Fibroblast of gingiva (primary cell): ENCODE measurements at regions not wholly inside any gene's neighbourhood (a gene's known extent, or its start where the extent isn't known, plus 50 kb on each side); places are given as distances from the start of the nearest gene placed in this dataset.
"Not testable (repeated sequence)": the region's sequence is repeated elsewhere in the genome, so short reads cannot be mapped to it uniquely, and the experiment has no call there.

Experiments used
- DNase-seq: peaks from one replicate; pipeline ENCODE4 v3.0.0-alpha.2; 2011; ENCODE audit warnings: low read depth

DNA sequence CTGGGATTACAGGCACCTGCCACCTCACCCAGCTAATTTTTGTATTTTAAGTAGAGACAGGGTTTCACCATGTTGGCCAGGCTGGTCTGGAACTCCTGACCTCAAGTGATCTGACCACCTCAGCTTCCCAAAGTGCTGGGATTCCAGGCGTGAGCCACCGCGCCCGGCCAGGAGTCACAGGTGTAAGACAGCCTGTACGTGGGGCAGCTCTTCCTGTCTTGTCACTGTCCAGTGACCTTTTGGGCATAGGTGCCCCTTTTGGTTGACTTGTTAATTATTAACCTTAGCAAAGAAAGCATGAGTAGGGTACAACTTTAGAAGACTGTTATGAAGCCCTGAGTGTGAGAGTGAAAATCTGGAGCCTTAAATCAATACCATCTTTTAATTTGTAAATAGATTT, 703.7 kb upstream of the SOX11 start:
- DNase-seq = not testable (repeated sequence)

DNA sequence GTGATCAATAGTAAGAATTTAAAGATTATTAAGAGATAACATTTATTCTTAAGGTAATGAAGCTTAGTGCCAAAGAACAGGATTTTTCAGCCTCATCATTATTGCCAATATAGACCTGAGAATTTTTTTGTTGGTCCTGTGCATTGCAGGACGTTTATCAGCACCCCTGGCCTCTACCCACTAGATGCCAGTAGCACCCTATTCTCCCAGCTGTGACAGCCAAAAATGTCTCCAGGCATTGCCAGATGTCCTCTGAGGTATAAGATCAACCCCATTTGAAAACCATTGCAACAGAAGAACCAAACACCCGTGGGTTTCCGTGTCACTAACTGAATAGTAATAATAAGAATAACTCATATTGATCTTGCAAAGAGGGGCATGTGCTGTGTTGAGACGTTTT, 700.0 kb upstream of the SOX11 start:
- no peak for DNase-seq

DNA sequence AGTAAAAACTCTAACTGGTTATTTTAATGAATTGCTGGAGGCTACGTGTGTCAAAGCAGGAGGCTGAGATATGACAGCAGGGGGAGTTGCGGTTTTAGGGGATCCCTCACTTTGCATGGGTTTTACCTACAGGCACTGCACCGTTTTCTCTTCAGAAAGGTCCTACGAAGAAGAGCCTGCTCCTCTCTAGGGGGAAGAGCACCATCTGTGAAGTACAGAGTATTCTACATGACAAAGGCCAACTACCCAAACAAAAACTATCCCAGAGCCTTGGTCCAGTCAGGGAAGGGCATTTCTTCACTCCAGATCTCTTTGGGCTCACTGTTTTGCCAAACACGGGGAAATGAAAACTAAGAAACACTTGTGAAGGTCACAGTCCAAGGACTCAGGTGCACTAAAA, 696.7 kb upstream of the SOX11 start:
- no peak for DNase-seq

DNA sequence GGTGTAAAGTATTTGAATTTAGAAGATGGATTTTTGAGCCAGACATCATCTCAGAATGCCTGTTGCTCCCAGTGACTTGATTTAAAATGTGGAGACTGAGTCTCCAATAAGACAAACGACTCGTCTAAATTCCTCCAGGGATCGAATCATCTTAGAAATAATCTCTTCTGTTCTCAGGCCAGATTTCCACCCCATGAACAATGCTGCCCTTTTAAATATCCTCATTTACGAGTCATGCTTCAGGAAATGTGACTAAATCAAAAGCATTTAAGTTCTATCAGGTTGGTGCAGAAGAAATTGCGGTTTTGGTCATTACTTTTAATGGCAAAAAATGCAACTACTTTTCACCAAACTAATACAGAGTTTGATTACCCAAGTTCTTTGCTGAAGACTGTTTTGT, 684.6 kb upstream of the SOX11 start:
- DNase-seq = no peak

DNA sequence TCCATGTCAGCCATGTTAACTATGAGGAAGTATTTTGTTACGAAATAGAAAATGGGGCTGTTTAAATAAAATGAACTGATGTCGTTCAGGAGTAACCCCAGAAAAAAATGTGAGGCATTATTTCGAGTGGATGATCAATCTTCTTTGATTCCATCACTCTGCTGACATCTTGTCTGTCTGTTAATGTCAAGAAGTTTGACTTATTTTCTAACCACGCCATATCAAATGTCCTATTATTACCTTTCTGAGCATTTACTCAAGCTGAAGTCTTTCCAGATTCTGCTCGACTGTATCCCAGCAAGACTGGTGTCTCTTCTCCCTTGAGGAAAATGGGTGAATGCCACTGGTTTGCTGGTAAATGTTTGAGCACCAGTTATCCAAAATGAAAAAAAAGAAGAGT, 672.9 kb upstream of the SOX11 start:
- DNase-seq = no peak

DNA sequence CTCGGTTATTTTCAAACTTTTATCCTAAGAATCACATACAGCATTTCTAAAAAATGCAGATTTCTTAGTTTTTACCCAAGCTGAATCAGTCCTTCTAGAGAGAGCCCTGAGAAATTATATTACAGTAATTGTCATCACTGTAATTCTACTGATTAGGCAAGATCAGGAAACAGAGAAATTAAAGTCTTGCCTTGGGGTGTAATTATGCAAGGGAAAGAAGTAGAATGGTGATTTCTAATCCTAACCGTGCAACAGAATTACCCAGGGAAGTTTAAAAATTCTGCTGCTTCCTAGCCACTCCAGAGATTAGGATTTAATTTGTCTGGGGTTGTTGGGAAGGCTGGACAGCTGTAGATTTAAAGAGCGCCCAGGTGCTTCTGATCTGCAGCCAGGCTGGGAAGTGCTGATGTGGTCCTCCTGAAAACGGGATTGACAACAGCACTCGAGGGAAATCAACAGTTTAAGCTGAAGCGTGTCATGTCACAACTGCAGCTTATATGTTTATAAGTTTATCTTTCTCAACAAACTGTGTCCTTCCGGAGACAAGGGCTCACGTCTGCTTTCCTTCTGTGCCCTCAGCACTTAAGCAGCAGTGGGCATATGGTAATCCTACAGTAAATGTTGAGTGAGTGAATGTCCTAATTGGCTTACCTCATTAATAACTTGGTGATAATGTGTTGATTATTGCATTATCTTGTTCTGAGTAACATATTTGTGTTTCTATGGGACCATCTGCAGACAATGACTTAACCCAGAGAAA, 671.9 kb upstream of the SOX11 start:
- DNase-seq = no peak

DNA sequence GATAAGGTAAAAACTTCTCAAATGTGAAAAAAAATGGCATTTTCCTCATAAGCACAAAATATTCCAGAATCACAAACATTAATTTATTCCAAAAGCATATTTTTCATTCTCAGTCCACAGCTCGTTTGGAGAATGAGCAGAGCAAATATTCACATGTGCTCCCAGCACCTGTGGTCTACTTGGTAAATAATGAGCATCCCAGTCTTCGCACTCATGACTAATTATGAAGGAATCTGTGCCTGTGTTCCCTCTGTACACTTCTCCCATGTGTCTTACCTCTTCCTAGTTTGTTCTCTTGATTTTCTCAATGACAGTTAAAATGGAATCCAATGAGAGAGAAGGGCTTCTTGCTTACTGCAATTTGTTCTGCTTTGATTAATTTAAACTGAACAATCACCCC, 671.0 kb upstream of the SOX11 start:
- DNase-seq = no peak

DNA sequence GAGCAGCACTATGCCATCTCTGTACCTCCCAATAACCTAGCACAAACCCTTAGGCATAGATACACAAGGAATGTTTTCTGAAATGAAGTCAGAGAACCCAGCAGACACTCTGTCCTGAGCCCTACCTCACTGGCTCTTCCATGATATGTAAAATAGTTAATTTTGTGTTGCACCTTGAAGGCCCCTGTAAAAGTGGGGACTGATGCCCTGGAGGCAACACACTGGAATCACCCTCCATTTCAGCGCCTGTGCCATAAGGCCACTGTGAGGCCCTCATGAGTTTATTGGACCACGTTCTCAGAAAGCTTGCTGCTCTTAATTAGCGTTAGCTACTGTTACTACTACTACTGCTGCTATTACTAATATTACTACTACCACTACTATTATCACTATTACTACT, 670.1 kb upstream of the SOX11 start:
- no peak for DNase-seq

DNA sequence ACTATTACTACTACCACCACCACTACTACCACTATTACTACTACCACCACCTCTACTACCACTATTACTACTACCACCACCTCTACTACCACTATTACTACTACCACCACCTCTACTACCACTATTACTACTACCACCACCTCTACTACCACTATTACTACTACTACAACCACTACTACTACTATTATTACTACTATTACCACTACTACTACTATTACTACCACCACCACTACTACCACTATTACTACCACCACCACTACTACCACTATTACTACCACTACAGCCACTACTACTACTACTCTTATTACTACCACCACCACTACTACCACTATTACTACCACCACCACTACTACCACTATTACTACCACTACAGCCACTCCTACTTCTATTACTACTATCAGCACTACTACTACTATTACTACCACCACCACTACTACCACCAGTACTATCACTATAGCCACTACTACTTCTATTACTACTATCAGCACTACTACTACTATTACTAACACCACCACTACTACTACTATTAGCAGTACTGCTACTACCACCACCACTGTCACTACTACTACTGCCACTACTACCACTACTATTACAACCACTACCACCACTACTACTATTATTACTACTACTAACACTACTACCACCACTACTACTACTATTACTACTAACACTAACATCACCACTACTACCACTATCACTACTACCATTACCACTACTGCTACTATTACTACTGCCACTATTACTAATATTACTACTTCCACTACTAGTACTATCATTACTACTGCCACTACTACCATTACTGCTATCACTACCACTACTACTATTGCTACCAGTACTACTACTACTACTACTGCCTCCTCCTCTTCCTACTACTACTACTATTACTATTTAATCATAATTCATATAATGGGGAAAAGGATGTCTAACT, 669.2 kb upstream of the SOX11 start:
- DNase-seq = not testable (repeated sequence)

DNA sequence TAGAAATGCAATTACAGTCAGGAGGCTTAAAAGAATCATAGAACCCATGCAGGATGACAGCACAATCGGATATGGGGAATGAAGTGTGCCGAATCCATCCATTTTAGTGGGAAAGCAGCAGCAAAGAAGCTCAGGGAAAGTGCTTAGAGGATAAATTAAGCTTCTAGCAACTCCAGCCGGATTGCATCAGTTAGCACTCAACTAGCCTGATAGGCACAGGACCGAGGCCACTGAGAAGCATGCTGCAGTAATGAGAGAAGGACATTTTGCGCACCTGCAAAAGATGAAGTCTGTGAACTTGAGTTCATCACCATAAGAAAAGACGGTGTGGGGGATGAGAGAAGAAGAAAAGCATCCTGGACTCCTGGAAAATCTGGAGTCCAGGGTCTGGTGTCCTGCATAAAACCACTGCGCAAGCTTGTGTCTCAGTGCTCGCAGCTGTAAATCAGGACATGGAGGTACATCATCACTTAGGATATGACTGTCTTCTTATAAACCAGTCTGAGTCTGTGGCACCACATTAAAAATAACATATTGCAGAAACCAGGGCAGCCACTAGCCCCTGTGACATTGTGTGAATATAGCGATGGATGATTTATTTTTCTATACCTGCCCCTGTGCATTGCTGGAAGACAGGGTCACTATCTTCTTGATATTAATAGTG, 665.5 kb upstream of the SOX11 start:
- DNase-seq = no peak

DNA sequence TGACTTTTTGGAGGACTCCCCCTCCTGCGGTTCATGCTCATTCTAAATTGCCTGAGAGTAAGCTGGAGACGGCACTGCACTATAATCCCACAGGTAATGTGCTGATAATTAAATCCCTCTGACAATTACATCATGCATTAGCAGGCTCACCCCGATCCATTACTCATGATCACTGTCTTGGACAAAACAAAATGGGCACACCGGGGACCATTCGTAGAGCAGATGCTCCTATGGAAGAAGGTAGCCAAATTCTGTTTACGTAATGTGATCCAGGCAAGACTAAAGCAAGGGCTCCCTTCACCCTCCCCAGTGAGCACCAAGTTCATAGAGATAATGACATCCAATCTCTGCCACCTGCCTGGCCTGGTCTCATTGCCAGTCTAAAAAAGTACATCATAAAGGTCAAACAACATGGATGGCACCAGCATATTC, 657.1 kb upstream of the SOX11 start:
- DNase-seq = no peak

DNA sequence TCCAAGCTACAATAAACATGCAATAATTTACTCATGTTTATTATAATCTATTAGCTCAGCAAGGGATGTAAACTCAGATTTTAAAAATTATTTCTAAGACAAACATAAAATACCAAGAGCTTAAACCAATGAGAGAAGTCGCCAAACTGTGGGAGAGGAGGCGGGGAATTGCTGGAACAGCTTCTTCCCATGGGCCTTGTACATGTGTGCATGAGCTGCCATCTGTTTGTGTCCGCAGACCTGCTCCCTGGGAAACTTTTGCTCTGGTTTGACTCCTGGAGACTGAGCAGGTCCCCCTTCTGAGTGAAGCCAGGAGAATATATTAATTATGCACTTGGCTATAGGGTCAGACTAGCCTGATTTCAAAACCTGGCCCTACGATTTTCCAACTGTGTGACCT, 655.9 kb upstream of the SOX11 start:
- no peak for DNase-seq

DNA sequence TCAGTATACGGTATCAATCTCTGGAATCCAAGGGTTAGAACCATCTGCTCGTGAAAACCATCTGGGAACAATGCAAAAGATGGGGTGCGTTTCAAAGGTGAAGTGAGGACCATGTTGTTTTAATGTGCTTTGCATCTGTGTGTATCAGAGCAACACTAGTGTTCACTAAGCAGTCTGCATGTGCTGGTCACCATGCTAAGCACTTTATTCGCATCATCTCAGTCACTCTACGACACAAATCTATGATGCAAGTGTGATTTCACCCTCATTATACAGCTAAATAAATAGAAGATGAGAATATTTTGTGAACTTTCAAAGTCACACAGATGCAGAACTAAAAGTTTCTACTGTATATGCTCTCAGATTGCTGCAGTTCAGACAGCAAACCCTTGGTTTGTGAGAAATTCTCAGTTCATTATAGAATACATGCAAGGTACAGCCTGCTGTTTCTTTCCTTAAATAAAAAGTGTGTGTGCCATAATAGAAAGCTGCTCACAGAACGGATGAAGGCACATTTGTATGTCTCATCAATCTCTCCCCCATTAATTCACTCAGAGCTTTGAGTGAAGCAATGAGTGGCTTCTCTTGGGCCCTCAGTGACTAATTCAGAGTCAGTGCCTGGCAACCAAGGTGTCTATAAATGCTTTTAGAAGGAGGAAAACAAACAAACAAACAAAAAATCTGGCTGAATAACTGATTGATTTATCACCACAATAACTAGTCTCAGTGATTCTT, 652.8 kb upstream of the SOX11 start:
- DNase-seq = no peak

DNA sequence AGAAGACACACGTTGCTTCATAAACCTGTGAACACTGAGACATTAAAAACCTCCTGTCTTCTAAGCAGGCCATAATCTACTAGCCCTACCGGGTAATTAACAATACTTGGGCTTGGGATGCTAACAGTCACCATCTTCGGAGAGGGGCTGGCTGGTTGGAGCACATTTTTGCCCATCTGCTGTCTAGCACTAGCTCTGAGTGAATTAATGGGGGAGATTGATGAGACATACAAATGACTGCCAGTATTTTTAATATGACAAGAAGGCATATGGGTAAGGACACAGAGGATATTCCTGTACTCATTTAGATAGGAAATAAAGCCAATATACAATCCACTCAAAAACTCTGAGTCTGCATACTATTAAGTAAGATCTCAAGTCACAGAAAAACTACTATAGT, 651.6 kb upstream of the SOX11 start:
- no peak for DNase-seq

DNA sequence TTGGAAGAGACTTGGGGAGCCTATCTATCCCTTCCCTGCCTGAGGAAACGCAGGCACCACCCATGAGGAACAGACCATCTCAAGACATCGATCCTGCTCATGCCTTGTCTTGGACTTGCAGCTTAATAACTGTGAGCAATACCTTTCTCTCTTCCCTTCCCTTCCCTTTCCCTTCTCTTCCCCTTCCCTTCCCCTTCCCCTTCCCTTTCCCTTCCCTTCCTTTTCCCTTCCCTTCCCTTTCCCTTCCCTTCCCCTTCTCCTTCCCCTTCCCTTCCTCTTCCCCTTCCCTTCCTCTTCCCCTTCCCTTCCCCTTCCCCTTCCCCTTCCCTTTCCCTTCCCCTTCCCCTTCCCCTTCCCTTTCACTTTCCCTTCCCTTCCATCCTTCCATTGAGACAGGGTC, 650.7 kb upstream of the SOX11 start:
- DNase-seq = no peak

DNA sequence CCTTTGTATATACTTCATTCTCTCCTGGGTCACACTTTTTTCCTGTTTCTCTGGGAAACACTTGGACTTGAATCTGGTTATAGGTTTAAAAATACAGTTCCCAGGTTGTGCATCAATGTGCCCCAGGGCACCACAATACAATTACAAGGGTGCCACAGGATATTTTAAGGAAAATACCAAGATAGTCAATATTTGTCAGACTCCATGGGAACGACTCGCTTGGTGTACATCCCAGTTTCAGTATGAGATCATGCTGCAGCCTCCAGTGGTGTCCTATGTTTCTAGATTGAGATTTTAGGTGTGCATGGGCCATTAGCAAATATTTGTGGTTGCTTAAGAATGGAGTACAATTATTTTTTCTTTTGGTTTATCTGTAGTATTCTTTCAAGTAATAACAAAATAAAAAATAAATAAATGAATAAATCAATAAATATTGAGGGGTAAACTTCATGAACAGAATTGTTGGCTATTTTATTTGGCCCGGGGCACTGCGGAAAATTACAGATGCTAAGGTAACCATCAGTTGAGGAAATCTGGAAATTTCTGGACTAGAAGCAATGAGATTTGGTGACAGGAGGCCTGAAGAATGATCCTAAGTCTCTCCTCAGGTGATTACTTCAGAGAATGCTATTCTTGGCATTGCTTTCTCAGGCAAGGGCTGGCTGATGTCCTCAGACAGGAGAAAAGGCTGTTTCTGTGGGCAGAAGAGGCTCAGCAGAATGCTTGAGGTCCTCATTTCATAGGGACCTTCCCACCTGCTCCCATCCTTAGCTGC, 649.3 kb upstream of the SOX11 start:
- no peak for DNase-seq

DNA sequence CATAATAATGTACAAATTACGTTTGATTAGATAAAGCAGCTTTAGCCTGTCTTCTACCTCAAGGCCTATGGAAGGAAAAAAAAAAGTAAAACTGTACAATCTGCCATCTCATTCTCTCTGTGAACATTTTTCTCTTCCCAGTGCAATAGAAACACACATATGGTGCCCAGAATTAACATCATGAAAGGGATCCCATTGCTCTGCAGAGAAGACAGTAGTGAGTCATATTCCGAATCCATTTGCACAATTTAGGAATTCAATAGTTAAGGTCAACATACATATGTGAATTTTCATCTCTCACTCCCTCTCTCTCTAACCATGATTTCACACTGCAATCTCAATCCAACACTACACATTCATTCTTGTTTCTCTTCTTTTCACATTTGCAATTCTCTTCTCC, 640.9 kb upstream of the SOX11 start:
- DNase-seq = no peak

DNA sequence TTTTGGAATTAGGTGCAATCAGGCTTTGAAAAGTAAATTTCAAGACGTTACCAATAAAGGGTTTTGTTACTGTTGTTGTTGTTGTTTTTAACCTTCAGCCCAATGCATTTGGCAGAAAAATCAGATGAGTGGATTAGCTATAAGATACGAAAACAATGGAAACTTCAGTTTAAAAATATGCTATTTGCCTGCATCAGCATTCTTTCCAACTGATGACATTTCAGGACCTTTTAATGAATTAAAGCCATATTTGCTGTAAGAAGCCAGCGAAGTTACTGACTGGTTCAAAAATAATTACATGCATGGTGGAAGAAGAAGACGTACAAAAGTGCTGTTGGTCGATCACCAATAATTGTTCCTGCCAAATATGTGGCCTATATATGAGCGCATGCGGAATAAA, 639.3 kb upstream of the SOX11 start:
- no peak for DNase-seq

DNA sequence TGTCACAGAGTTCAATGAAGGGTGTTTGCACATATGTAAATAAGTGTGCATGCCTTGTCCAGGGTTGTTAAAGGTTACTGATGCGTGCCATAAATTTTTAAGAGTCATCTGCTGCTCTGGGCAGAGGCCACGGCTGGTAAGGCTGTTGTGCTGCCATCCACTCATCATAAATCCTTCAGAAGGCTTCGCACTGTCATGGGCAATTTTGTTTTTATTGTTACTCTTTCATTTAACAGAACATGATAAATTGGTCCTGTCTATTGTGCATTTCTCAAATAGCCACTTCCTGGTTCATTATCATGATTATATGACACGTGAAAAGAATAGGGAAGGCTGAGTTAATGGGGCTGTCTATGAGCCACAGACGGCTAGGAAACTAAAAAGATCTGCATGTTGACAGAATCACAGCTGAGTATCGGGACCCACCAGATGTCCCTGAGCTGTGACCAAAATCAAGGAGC, 634.3 kb upstream of the SOX11 start:
- no peak for DNase-seq

DNA sequence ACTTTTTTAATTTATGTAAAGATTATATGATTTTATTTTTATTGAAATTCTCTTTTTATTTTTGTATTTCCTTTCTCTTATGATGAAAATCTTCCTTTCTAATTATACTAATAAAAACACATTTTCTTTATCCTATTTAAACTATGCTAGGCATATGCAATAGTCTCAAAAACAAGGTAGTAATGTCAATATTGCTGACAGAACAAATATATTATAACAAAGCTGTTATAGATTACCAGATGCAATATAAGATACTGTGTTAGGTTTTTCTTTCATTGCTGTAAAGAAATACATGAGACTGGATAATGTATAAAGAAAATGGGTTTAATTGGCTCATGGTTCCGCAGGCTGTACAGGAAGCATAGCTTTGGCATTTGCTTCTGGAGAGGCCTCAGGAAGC, 631.2 kb upstream of the SOX11 start:
- DNase-seq = no peak

DNA sequence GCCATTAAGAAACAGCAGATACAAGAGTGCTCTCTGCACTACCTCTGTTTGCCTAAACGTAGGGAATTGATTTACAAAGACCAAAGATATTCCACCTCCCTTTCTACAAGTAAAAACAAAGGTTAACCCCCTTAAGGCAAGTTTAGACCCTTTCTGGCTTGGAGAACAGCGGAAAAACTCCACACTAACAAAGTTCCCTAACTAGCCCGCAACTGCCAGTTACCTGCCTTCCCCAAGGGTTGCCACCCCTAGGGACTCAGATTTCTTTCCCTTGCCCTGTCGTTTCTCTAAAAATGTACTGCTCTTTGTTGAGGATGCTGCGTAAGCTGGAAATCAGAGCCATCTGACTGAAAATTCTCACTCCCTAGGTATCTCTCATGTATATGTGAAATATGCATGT, 627.5 kb upstream of the SOX11 start:
- no peak for DNase-seq
